Calu3 (cell line): ENCODE measurements at regions not wholly inside any gene's neighbourhood (a gene's known extent, or its start where the extent isn't known, plus 50 kb on each side); places are given as distances from the start of the nearest gene placed in this dataset.

Experiments
- BruUV-seq: library from RNA; stranded (reverse); fragments of 400-500 nt; replicated peaks from 2 replicates; lab custom pipeline; 2021; lab: Mats Ljungman, UMichigan
- CTCF ChIA-PET: fragments of 300-600 bp; sonication (Branson Sonifier 250); formaldehyde crosslinking; loops from one replicate; lab custom pipeline; 2022; ENCODE audit warnings: antibody characterized with exemption; lab: Charles Lee
- DNase-seq: peaks from one replicate; pipeline ENCODE4 v3.0.0; 2022
- H3K27ac Mint-ChIP-seq: one replicate; pipeline ENCODE4 v1.8.0; 2022; ENCODE audit warnings: mixed read lengths; ENCODE audit not compliant: unreplicated experiment
- H3K27me3 Mint-ChIP-seq: one replicate; pipeline ENCODE4 v1.8.0; 2022; ENCODE audit warnings: mixed read lengths; ENCODE audit not compliant: unreplicated experiment
- H3K36me3 Mint-ChIP-seq: one replicate; pipeline ENCODE4 v1.8.0; 2022; ENCODE audit warnings: mild to moderate bottlenecking, moderate library complexity, mixed read lengths; ENCODE audit not compliant: insufficient read depth, unreplicated experiment
- H3K4me1 Mint-ChIP-seq: one replicate; pipeline ENCODE4 v1.8.0; 2022; ENCODE audit warnings: mild to moderate bottlenecking, low read depth, mixed read lengths; ENCODE audit not compliant: unreplicated experiment
- H3K4me3 Mint-ChIP-seq: one replicate; pipeline ENCODE4 v1.8.0; 2022; ENCODE audit warnings: mild to moderate bottlenecking, low read depth, moderate library complexity, mixed read lengths; ENCODE audit not compliant: unreplicated experiment
- H3K9me3 Mint-ChIP-seq: one replicate; pipeline ENCODE4 v1.8.0; 2022; ENCODE audit warnings: low read depth, mixed read lengths; ENCODE audit not compliant: unreplicated experiment
- CTCF ChIP-seq: fragments of 200-600 bp; IDR thresholded peaks from one replicate; pipeline ENCODE4 v1.8.0; 2022; ENCODE audit warnings: antibody characterized with exemption; ENCODE audit not compliant: unreplicated experiment
- intact Hi-C: fragments of 100-400 bp; cut with micrococcal nuclease; formaldehyde crosslinking; loops from one replicate; pipeline ENCODE4 v1.10.0; 2022; ENCODE audit not compliant: unreplicated experiment

GRCh38 chr13:103961784-103962183 is 895.6 kb upstream of the SLC10A2 start:
- H3K27me3 Mint-ChIP-seq: no peaks in the 10 kb centered on the region
- no peak overlapping the region for H3K4me3 Mint-ChIP-seq
- H3K27ac Mint-ChIP-seq: no peak overlapping the region
- no TSS peak for BruUV-seq
- H3K9me3 Mint-ChIP-seq: no peaks in the 10 kb centered on the region
- DNase-seq: no peak
- H3K36me3 Mint-ChIP-seq: no peaks in the 10 kb centered on the region
- TF ChIP-seq CTCF: no peak
- no peaks in the 10 kb centered on the region for H3K4me1 Mint-ChIP-seq
- CTCF ChIA-PET: no interaction called here
- intact Hi-C loops: no loop called here

- H3K4me3 Mint-ChIP-seq: no peak overlapping the region
- DNase-seq: no peak
- BruUV-seq: no TSS peak
- intact Hi-C loops: no loop called here
- no peaks in the 10 kb centered on the region for H3K36me3 Mint-ChIP-seq
- no peaks in the 10 kb centered on the region for H3K27me3 Mint-ChIP-seq
- no peaks in the 10 kb centered on the region for H3K9me3 Mint-ChIP-seq
- CTCF ChIA-PET: no interaction called here
- no peaks in the 10 kb centered on the region for H3K4me1 Mint-ChIP-seq
- no peak overlapping the region for H3K27ac Mint-ChIP-seq
- TF ChIP-seq CTCF: no peak
These were observed 894.9 kb upstream of the SLC10A2 start for GRCh38 chr13:103961129-103961528.

- no peak overlapping the region for H3K27ac Mint-ChIP-seq
- no peaks in the 10 kb centered on the region for H3K27me3 Mint-ChIP-seq
- TF ChIP-seq CTCF: no peak
- no peaks in the 10 kb centered on the region for H3K4me1 Mint-ChIP-seq
- no peaks in the 10 kb centered on the region for H3K9me3 Mint-ChIP-seq
- no peak overlapping the region for H3K4me3 Mint-ChIP-seq
- no peaks in the 10 kb centered on the region for H3K36me3 Mint-ChIP-seq
- intact Hi-C loops: no loop called here
- no TSS peak for BruUV-seq
- CTCF ChIA-PET: interaction anchor here (0.7 kb wide), 1 partner anchor 320 kb away, joined by 7 read pairs; no protein-coding TSS in a partner anchor
- DNase-seq: no peak
These were observed 893.8 kb upstream of the SLC10A2 start for GRCh38 chr13:103960001-103960400.

DNA sequence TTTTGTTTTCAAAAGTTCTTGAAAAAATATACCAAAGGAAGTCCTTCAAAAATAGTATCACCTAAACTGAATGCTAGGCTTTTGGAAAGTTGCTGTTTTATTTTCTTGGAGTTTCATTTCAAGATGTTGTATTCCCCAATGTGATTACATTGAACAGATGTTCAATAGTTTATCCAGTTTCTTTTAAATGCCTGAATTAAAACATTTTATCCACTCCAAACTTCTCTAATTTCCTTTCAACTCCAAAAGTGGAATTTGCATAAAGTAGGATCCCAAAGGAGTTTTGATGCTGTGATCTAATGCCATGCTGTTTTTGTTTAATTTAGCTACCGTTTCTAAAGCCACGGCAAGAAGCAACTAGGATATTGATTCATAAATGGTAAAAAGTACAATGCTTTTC is 892.5 kb upstream of the SLC10A2 start:
- intact Hi-C loops: no loop called here
- Mint-ChIP-seq H3K36me3 (no peaks in the 10 kb centered on the region), H3K27me3 (no peaks in the 10 kb centered on the region), H3K9me3 (no peaks in the 10 kb centered on the region), H3K4me3 (no peak overlapping the region), H3K27ac (no peak overlapping the region), H3K4me1 (peaks cover 1% of the 10 kb centered on the region)
- CTCF ChIA-PET: no interaction called here
- DNase-seq: no peak
- TF ChIP-seq CTCF: no peak
- no TSS peak for BruUV-seq

GRCh38 chr13:103957939-103958338 is 891.7 kb upstream of the SLC10A2 start:
- Mint-ChIP-seq H3K27me3 (no peaks in the 10 kb centered on the region), H3K4me1 (peaks cover 9% of the 10 kb centered on the region), H3K4me3 (no peak overlapping the region), H3K27ac (no peak overlapping the region), H3K9me3 (no peaks in the 10 kb centered on the region), H3K36me3 (no peaks in the 10 kb centered on the region)
- no peak for TF ChIP-seq CTCF
- no peak for DNase-seq
- no TSS peak for BruUV-seq
- intact Hi-C loops: no loop called here
- CTCF ChIA-PET: no interaction called here
